Neural cell (in vitro differentiated cells): ENCODE measurements at regions not wholly inside any gene's neighbourhood (a gene's known extent, or its start where the extent isn't known, plus 50 kb on each side); places are given as distances from the start of the nearest gene placed in this dataset.
"Not testable (repeated sequence)": the region's sequence is repeated elsewhere in the genome, so short reads cannot be mapped to it uniquely, and the experiment has no call there.

ENCODE experiments used
- H2AFZ ChIP-seq: fragments of 200-600, 300-800 bp; sonication (generic), shearing (Covaris generic); 2 replicates; pipeline ENCODE4 v1.6.0; 2014; ENCODE audit warnings: low read depth, mild to moderate bottlenecking, antibody characterized with exemption, low read length, moderate library complexity
- H3F3A ChIP-seq: fragments of 200-600 bp; shearing (Covaris generic); 2 replicates; pipeline ENCODE4 v1.6.1; 2016; ENCODE audit warnings: mild to moderate bottlenecking, moderate library complexity, mixed read lengths, antibody characterized with exemption, low read length; ENCODE audit not compliant: insufficient read depth, poor library complexity, severe bottlenecking
- H3K27ac ChIP-seq: fragments of 200-600, 300-800 bp; sonication (generic), shearing (Covaris generic); 2 replicates; pipeline ENCODE4 v1.5.1; 2014; ENCODE audit warnings: mild to moderate bottlenecking, low read length, moderate library complexity
- H3K27me3 ChIP-seq: fragments of 300-800, 200-600 bp; sonication (generic), shearing (Covaris generic); 2 replicates; pipeline ENCODE4 v1.6.0; 2014; ENCODE audit warnings: mild to moderate bottlenecking, low read depth, low read length, moderate library complexity; ENCODE audit not compliant: insufficient read depth
- H3K36me3 ChIP-seq: fragments of 300-800, 200-600 bp; sonication (generic), shearing (Covaris generic); 2 replicates; pipeline ENCODE4 v1.5.1; 2014; ENCODE audit warnings: mild to moderate bottlenecking, antibody characterized with exemption, low read length, moderate library complexity; ENCODE audit not compliant: insufficient read depth
- H3K4me2 ChIP-seq: fragments of 300-800, 200-600 bp; sonication (generic), shearing (Covaris generic); 2 replicates; pipeline ENCODE4 v1.6.0; 2014; ENCODE audit warnings: mild to moderate bottlenecking, low read length
- H3K4me3 ChIP-seq: fragments of 300-800, 200-600 bp; sonication (generic), shearing (Covaris generic); 2 replicates; pipeline ENCODE4 v1.5.1; 2014; ENCODE audit warnings: mild to moderate bottlenecking, low read length, moderate library complexity
- H3K79me2 ChIP-seq: fragments of 200-600 bp; shearing (Covaris generic); replicated peaks from 2 replicates; pipeline ENCODE4 v1.6.0; 2014; ENCODE audit warnings: mild to moderate bottlenecking, low read length, moderate library complexity; ENCODE audit not compliant: insufficient read depth
- H3K9ac ChIP-seq: fragments of 300-800, 200-600 bp; sonication (generic), shearing (Covaris generic); 2 replicates; pipeline ENCODE4 v1.6.1; 2016; ENCODE audit warnings: mild to moderate bottlenecking, low read length, mixed read lengths
- H3K9me2 ChIP-seq: fragments of 200-600 bp; shearing (Covaris generic); 2 replicates; pipeline ENCODE4 v1.6.1; 2016; ENCODE audit warnings: mild to moderate bottlenecking, low read length, mixed read lengths; ENCODE audit not compliant: insufficient read depth
- H3K9me3 ChIP-seq: fragments of 200-600, 300-800 bp; sonication (generic), shearing (Covaris generic); 2 replicates; pipeline ENCODE4 v1.6.1; 2016; ENCODE audit warnings: mild to moderate bottlenecking, mixed run types, low read length, moderate library complexity, mixed read lengths
- H4K20me1 ChIP-seq: fragments of 200-600 bp; shearing (Covaris generic); 2 replicates; pipeline ENCODE4 v1.6.1; 2016; ENCODE audit warnings: mild to moderate bottlenecking, mixed run types; ENCODE audit not compliant: insufficient read depth
- SMC3 ChIP-seq: fragments of 450-650 bp; conservative IDR thresholded peaks from 2 replicates; pipeline ENCODE4 v1.6.1; 2014; ENCODE audit warnings: antibody characterized with exemption, mild to moderate bottlenecking, moderate library complexity; ENCODE audit not compliant: poor library complexity
- TF ChIP-seq, protein P1 (sequence below): IDR thresholded peaks from 2 replicates; pipeline ENCODE4 v1.6.1; 2012; ENCODE audit warnings: borderline replicate concordance
- TF ChIP-seq, protein P2 (sequence below): fragments of 450-650 bp; IDR thresholded peaks from 2 replicates; pipeline ENCODE4 v1.5.1; 2014; ENCODE audit warnings: antibody characterized with exemption, mild to moderate bottlenecking, moderate library complexity; ENCODE audit not compliant: poor library complexity, severe bottlenecking

- no peak overlapping the region for H2AFZ ChIP-seq
- no peaks in the 10 kb centered on the region for H3K79me2 ChIP-seq
- no peaks in the 10 kb centered on the region for H4K20me1 ChIP-seq
- H3K9me2 ChIP-seq: no peaks in the 10 kb centered on the region
- no peak overlapping the region for H3K4me2 ChIP-seq
- no peak overlapping the region for H3K9ac ChIP-seq
- H3K4me3 ChIP-seq: no peak overlapping the region
- H3F3A ChIP-seq: no peaks in the 10 kb centered on the region
- no peak overlapping the region for H3K27ac ChIP-seq
- H3K9me3 ChIP-seq: no peaks in the 10 kb centered on the region
- TF ChIP-seq SMC3: no peak
- no peaks in the 10 kb centered on the region for H3K27me3 ChIP-seq
- no peaks in the 10 kb centered on the region for H3K36me3 ChIP-seq
These were observed 122.9 kb upstream of the CDH11 start for GRCh38 chr16:65244787-65245186.

DNA sequence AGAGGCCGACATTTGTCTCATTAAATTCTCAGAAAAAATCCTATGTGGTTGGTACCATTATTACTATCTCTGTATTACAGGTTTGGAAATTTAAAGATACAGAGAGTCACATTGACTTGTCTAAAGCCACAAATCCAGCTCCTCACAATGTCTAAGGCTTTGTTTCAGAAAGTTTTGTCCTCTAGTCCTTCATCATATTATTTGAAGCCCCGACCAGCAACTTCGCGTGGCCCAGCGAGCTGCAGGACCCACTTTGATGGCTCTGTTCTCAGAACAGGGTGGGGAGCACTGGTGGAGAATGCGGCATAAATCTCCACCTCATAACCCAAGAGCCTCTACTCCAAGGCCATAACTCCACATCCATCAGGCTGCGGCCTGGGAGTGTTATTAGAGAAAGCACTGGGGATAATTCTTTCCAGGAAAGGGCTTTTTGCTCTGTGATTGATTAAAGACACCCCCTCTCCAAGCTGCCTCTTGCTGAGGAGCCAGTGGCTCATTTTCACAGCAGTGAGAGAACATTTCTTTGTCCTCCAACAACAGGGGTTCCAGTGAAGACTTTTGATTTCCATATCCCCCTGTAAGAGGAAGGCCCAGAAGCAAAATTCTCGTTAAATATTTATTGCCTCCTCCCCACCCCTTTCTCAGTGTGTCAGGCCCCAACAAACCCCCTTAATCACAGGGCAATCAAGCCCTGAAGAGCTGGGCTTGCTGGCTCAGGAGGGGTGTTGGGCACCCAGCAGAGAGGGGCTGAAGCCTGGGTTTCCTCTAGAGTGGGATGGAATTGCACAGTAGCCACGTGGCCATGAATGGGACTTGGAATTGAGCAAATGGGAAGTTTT, 113.7 kb upstream of the CDH11 start:
- no peaks in the 10 kb centered on the region for H4K20me1 ChIP-seq
- H3K4me3 ChIP-seq: no peak overlapping the region
- TF ChIP-seq, protein P1, sequence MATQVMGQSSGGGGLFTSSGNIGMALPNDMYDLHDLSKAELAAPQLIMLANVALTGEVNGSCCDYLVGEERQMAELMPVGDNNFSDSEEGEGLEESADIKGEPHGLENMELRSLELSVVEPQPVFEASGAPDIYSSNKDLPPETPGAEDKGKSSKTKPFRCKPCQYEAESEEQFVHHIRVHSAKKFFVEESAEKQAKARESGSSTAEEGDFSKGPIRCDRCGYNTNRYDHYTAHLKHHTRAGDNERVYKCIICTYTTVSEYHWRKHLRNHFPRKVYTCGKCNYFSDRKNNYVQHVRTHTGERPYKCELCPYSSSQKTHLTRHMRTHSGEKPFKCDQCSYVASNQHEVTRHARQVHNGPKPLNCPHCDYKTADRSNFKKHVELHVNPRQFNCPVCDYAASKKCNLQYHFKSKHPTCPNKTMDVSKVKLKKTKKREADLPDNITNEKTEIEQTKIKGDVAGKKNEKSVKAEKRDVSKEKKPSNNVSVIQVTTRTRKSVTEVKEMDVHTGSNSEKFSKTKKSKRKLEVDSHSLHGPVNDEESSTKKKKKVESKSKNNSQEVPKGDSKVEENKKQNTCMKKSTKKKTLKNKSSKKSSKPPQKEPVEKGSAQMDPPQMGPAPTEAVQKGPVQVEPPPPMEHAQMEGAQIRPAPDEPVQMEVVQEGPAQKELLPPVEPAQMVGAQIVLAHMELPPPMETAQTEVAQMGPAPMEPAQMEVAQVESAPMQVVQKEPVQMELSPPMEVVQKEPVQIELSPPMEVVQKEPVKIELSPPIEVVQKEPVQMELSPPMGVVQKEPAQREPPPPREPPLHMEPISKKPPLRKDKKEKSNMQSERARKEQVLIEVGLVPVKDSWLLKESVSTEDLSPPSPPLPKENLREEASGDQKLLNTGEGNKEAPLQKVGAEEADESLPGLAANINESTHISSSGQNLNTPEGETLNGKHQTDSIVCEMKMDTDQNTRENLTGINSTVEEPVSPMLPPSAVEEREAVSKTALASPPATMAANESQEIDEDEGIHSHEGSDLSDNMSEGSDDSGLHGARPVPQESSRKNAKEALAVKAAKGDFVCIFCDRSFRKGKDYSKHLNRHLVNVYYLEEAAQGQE: peak; percentile 26
- TF ChIP-seq, protein P2, sequence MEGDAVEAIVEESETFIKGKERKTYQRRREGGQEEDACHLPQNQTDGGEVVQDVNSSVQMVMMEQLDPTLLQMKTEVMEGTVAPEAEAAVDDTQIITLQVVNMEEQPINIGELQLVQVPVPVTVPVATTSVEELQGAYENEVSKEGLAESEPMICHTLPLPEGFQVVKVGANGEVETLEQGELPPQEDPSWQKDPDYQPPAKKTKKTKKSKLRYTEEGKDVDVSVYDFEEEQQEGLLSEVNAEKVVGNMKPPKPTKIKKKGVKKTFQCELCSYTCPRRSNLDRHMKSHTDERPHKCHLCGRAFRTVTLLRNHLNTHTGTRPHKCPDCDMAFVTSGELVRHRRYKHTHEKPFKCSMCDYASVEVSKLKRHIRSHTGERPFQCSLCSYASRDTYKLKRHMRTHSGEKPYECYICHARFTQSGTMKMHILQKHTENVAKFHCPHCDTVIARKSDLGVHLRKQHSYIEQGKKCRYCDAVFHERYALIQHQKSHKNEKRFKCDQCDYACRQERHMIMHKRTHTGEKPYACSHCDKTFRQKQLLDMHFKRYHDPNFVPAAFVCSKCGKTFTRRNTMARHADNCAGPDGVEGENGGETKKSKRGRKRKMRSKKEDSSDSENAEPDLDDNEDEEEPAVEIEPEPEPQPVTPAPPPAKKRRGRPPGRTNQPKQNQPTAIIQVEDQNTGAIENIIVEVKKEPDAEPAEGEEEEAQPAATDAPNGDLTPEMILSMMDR: no peak
- H3K27me3 ChIP-seq: no peaks in the 10 kb centered on the region
- H3K9ac ChIP-seq: no peak overlapping the region
- no peaks in the 10 kb centered on the region for H3K9me2 ChIP-seq
- H3K9me3 ChIP-seq: no peaks in the 10 kb centered on the region
- no peaks in the 10 kb centered on the region for H3F3A ChIP-seq
- no peaks in the 10 kb centered on the region for H3K79me2 ChIP-seq
- H3K4me2 ChIP-seq: no peak overlapping the region
- H3K27ac ChIP-seq: no peak overlapping the region
- H2AFZ ChIP-seq: no peak overlapping the region
- H3K36me3 ChIP-seq: no peaks in the 10 kb centered on the region

GRCh38 chr16:65234721-65235320, 113.0 kb upstream of the CDH11 start:
- H4K20me1 ChIP-seq, H3F3A ChIP-seq, H3K79me2 ChIP-seq, H3K4me3 ChIP-seq, H3K4me2 ChIP-seq, H3K27ac ChIP-seq, H2AFZ ChIP-seq, H3K9ac ChIP-seq, H3K9me3 ChIP-seq, H3K36me3 ChIP-seq, H3K27me3 ChIP-seq, H3K9me2 ChIP-seq: not testable (repeated sequence)
